HEK293T (cell line): ENCODE measurements at regions not wholly inside any gene's neighbourhood (a gene's known extent, or its start where the extent isn't known, plus 50 kb on each side); places are given as distances from the start of the nearest gene placed in this dataset.

ENCODE experiments used
- ARNT ChIP-seq: fragments of 450-650 bp; IDR thresholded peaks from 2 replicates; pipeline ENCODE4 v1.6.1; 2017; ENCODE audit warnings: mild to moderate bottlenecking
- ELF4 ChIP-seq: fragments of 450-650 bp; IDR thresholded peaks from 2 replicates; pipeline ENCODE4 v1.6.1; 2017; ENCODE audit warnings: antibody characterized with exemption
- SP1 ChIP-seq: fragments of 450-650 bp; IDR thresholded peaks from 2 replicates; pipeline ENCODE4 v1.6.1; 2017
- ZNF384 ChIP-seq: fragments of 450-650 bp; IDR thresholded peaks from 2 replicates; pipeline ENCODE4 v1.6.1; 2016

GRCh38 chr13:47087841-47088240 is 191.0 kb upstream of the HTR2A start:
- TF ChIP-seq SP1 (no peak), ZNF384 (no peak), ARNT (no peak), ELF4 (no peak)
